Prostate gland (tissue), 2 donors: ENCODE measurements at regions not wholly inside any gene's neighbourhood (a gene's known extent, or its start where the extent isn't known, plus 50 kb on each side); places are given as distances from the start of the nearest gene placed in this dataset.

Experiments used
- CTCF ChIP-seq, 4 experiments: fragments of 200-600 bp in 2 of 4; fragments of 450-650 bp in 2 of 4; sonication (generic) in 2 of 4; IDR thresholded peaks; 1 replicate in 3 of 4; 2 replicates in 1 of 4; pipeline ENCODE4 v1.5.1; 2016 to 2019; ENCODE audit warnings: antibody characterized with exemption in 4 of 4, mild to moderate bottlenecking in 2 of 4, moderate library complexity in 2 of 4
- POLR2A ChIP-seq: fragments of 450-650 bp; IDR thresholded peaks from one replicate; pipeline ENCODE4 v1.6.1; 2016; ENCODE audit warnings: antibody characterized with exemption, mild to moderate bottlenecking
- POLR2AphosphoS5 ChIP-seq: sonication (generic); formaldehyde crosslinking; IDR thresholded peaks from one replicate; pipeline ENCODE4 v1.6.1; 2017; ENCODE audit warnings: antibody characterized with exemption

DNA sequence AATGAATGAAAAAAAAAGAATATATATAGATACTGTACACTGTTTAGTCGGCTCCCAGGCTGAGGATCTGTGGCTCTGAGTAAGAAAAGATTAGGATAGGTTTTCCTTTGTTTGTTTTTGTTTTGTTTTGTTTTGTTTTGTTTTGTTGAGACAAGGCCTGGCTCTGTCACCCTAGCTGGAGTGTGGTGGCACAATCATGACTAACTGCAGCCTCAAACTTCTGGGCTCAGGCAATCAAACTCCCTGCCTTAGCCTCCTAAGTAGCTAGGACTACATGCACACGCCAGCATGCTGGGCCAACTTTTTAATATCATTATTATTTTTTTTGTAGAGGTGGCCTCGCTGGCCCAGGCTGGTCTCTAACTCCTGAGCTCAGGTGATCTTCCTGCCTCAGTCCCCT, 87.9 kb upstream of the PTBP2 start:
- no peak for TF ChIP-seq CTCF (IDR thresholded peaks at IDR 0.05)
- TF ChIP-seq POLR2AphosphoS5, result no peak
- no peak for TF ChIP-seq POLR2A
